ENCODE measurements at regions not wholly inside any gene's neighbourhood (a gene's known extent, or its start where the extent isn't known, plus 50 kb on each side); places are given as distances from the start of the nearest gene placed in this dataset.

DNA sequence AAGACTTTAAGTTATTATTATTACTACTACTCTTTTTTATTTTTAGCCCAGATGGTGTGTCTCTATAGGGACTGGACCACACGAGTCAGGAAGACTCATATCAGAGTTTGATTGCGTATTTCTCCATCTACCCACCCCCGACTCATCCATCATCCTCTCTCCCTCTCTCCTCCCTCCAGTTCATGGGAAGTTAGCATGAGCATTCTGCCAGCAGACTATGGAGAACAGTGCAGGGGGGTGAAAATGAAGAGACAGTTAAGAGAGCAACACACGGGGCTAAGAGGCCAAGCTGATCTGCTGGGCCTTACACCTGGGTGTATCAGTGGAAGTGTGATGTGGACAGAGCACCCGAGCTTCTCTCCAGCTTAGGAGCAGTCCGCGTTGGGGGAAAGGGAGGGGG is 95.0 kb downstream of the UQCRFS1 start:
- H3K4me3 Mint-ChIP-seq (ENCODE audit: low read depth, unreplicated experiment), result no peak overlapping the region
- intact Hi-C loops (cut with micrococcal nuclease; ENCODE audit: unreplicated experiment), result no loop called here
- BruUV-seq (replicated peaks), result no TSS peak
- DNase-seq, result no peak
- CTCF ChIA-PET, result no interaction called here
- H3K4me1 Mint-ChIP-seq (ENCODE audit: low read depth, unreplicated experiment), result peaks cover 26% of the 10 kb centered on the region
- TF ChIP-seq, protein P1, sequence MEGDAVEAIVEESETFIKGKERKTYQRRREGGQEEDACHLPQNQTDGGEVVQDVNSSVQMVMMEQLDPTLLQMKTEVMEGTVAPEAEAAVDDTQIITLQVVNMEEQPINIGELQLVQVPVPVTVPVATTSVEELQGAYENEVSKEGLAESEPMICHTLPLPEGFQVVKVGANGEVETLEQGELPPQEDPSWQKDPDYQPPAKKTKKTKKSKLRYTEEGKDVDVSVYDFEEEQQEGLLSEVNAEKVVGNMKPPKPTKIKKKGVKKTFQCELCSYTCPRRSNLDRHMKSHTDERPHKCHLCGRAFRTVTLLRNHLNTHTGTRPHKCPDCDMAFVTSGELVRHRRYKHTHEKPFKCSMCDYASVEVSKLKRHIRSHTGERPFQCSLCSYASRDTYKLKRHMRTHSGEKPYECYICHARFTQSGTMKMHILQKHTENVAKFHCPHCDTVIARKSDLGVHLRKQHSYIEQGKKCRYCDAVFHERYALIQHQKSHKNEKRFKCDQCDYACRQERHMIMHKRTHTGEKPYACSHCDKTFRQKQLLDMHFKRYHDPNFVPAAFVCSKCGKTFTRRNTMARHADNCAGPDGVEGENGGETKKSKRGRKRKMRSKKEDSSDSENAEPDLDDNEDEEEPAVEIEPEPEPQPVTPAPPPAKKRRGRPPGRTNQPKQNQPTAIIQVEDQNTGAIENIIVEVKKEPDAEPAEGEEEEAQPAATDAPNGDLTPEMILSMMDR (IDR thresholded peaks at IDR 0.05; ENCODE audit: unreplicated experiment), result no peak
- no peaks in the 10 kb centered on the region for H3K27me3 Mint-ChIP-seq (ENCODE audit: unreplicated experiment)
- no peak overlapping the region for H3K27ac Mint-ChIP-seq (ENCODE audit: unreplicated experiment)
- peaks cover 5% of the 10 kb centered on the region for H3K9me3 Mint-ChIP-seq (ENCODE audit: low read depth, unreplicated experiment)
- no peaks in the 10 kb centered on the region for H3K36me3 Mint-ChIP-seq (ENCODE audit: insufficient read depth, unreplicated experiment)

DNA sequence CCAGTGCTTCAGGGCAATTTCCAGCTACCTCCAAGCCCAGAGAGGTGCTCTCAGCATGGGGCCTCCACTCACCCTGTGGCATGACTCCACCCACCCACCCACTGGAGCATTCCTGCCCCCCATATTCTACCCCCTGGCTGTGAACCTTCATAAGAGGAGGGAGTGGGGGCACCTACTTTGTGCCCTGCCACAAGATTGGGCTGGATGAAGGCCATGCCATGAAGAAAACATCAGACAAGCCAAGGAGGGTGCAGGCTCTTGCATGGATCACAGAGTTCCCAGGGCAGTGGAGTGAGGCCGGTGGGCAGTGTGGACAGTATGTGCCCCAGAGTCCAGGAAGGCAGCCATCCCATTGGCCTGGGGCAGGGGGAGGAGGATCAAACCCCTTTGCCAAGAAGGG is 97.8 kb downstream of the UQCRFS1 start:
- Mint-ChIP-seq H3K4me3 (ENCODE audit: low read depth, unreplicated experiment) (no peak overlapping the region), H3K27ac (ENCODE audit: unreplicated experiment) (no peak overlapping the region), H3K4me1 (ENCODE audit: low read depth, unreplicated experiment) (peaks cover 8% of the 10 kb centered on the region), H3K36me3 (ENCODE audit: insufficient read depth, unreplicated experiment) (no peaks in the 10 kb centered on the region), H3K27me3 (ENCODE audit: unreplicated experiment) (peaks cover 9% of the 10 kb centered on the region), H3K9me3 (ENCODE audit: low read depth, unreplicated experiment) (peaks cover 3% of the 10 kb centered on the region)
- CTCF ChIA-PET, result no interaction called here
- TF ChIP-seq, protein P1 (IDR thresholded peaks at IDR 0.05; ENCODE audit: unreplicated experiment), result no peak
- intact Hi-C loops (cut with micrococcal nuclease; ENCODE audit: unreplicated experiment), result no loop called here
- no TSS peak for BruUV-seq (replicated peaks)
- no peak for DNase-seq

DNA sequence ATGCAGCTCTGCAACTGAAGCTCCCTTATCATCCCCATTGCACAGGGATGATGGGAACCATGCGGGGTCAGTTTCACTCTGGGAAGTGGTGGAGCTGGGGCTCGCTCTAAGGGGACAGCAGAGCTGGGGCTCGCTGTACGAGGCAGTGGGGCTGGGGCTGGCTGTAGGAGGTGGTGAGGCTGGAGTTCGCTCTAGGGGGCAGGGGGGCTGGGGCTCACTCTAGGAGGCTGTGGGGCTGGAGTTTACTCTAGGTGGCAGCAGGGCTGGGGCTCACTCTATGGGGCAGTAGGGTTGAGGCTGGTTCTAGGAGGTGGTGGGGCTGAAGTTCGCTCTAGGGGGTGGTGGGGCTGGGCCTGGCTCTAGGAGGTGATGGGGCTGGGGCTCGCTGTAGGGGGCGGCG is 99.1 kb downstream of the UQCRFS1 start:
- CTCF ChIA-PET, result no interaction called here
- Mint-ChIP-seq H3K4me1 (ENCODE audit: low read depth, unreplicated experiment) (no peaks in the 10 kb centered on the region), H3K27me3 (ENCODE audit: unreplicated experiment) (peaks cover 23% of the 10 kb centered on the region), H3K9me3 (ENCODE audit: low read depth, unreplicated experiment) (peaks cover 3% of the 10 kb centered on the region), H3K36me3 (ENCODE audit: insufficient read depth, unreplicated experiment) (no peaks in the 10 kb centered on the region), H3K4me3 (ENCODE audit: low read depth, unreplicated experiment) (no peak overlapping the region), H3K27ac (ENCODE audit: unreplicated experiment) (no peak overlapping the region)
- intact Hi-C loops (cut with micrococcal nuclease; ENCODE audit: unreplicated experiment), result no loop called here
- DNase-seq, result no peak
- no TSS peak for BruUV-seq (replicated peaks)
- TF ChIP-seq, protein P1 (IDR thresholded peaks at IDR 0.05; ENCODE audit: unreplicated experiment), result no peak

DNA sequence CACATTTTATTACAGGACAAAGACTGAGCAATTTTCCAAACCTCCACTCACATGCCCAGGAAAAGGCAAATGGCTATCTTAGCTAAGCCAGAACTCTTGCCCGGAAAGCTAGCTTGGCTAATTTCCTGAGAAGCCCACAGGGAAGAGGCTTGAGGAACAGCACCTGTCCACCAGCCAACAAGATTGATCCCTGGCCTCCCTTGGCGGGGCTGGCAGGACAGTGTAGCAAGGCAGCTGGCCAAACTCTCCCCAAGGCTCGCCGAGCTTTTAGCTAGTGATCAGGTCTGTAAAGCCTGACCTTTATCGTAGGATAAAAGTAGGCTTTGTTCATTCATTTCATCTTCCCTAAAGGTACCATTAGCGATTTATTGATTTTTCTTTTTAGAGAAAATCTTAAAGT is 101.4 kb downstream of the UQCRFS1 start:
- Mint-ChIP-seq H3K4me1 (ENCODE audit: low read depth, unreplicated experiment) (no peaks in the 10 kb centered on the region), H3K27ac (ENCODE audit: unreplicated experiment) (no peak overlapping the region), H3K27me3 (ENCODE audit: unreplicated experiment) (peaks cover 32% of the 10 kb centered on the region), H3K9me3 (ENCODE audit: low read depth, unreplicated experiment) (peaks cover 5% of the 10 kb centered on the region), H3K36me3 (ENCODE audit: insufficient read depth, unreplicated experiment) (no peaks in the 10 kb centered on the region), H3K4me3 (ENCODE audit: low read depth, unreplicated experiment) (no peak overlapping the region)
- CTCF ChIA-PET, result no interaction called here
- no TSS peak for BruUV-seq (replicated peaks)
- no peak for DNase-seq
- intact Hi-C loops (cut with micrococcal nuclease; ENCODE audit: unreplicated experiment), result no loop called here
- TF ChIP-seq, protein P1 (IDR thresholded peaks at IDR 0.05; ENCODE audit: unreplicated experiment), result no peak

DNA sequence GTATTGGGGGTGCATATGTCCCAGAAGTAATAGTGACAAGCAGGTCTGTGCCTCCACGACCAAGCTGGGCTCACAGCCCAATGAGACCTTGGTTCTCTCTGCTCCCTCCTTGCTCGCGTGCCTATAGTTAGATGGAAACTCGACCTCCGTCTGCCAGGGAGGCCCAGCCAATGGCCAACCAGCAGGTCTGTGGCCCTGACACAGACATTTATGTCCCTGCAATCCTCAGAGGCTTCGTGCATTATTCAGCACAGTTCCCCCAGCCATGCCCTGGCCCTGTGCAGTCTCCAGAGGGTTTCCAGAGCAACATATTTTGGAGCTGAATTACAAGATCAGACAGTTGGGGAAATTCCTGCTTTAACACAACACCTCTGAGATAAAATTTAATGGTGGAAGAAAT is 105.1 kb downstream of the UQCRFS1 start:
- peaks cover 32% of the 10 kb centered on the region for H3K27me3 Mint-ChIP-seq (ENCODE audit: unreplicated experiment)
- no peak overlapping the region for H3K4me3 Mint-ChIP-seq (ENCODE audit: low read depth, unreplicated experiment)
- TF ChIP-seq, protein P1 (IDR thresholded peaks at IDR 0.05; ENCODE audit: unreplicated experiment), result no peak
- intact Hi-C loops (cut with micrococcal nuclease; ENCODE audit: unreplicated experiment), result no loop called here
- no TSS peak for BruUV-seq (replicated peaks)
- no peaks in the 10 kb centered on the region for H3K4me1 Mint-ChIP-seq (ENCODE audit: low read depth, unreplicated experiment)
- H3K9me3 Mint-ChIP-seq (ENCODE audit: low read depth, unreplicated experiment), result peaks cover 4% of the 10 kb centered on the region
- no peak for DNase-seq
- no peak overlapping the region for H3K27ac Mint-ChIP-seq (ENCODE audit: unreplicated experiment)
- CTCF ChIA-PET, result no interaction called here
- H3K36me3 Mint-ChIP-seq (ENCODE audit: insufficient read depth, unreplicated experiment), result no peaks in the 10 kb centered on the region

Data from Calu3 (cell line).